BE2C (cell line): ENCODE measurements at regions not wholly inside any gene's neighbourhood (a gene's known extent, or its start where the extent isn't known, plus 50 kb on each side); places are given as distances from the start of the nearest gene placed in this dataset.

Experiments
- DNase-seq: peaks from one replicate; pipeline ENCODE4 v3.0.0-alpha.2; 2020
- H3K27me3 ChIP-seq: fragments of 250-450 bp; sonication (Bioruptor Pico); 2 replicates; pipeline ENCODE4 v1.5.1; 2020; ENCODE audit warnings: mild to moderate bottlenecking
- H3K36me3 ChIP-seq: fragments of 250-450 bp; sonication (Bioruptor Pico); 2 replicates; pipeline ENCODE4 v1.5.1; 2020; ENCODE audit warnings: mild to moderate bottlenecking
- H3K4me1 ChIP-seq: fragments of 250-450 bp; sonication (Bioruptor Pico); 2 replicates; pipeline ENCODE4 v1.5.1; 2020
- H3K4me3 ChIP-seq: 2 replicates; pipeline ENCODE4 v1.5.1; 2011; ENCODE audit warnings: low read depth, low read length
- H3K9me3 ChIP-seq: fragments of 250-450 bp; sonication (Bioruptor Pico); 2 replicates; pipeline ENCODE4 v1.5.1; 2020
- TF ChIP-seq, protein P1 (sequence below): IDR thresholded peaks from 2 replicates; pipeline ENCODE4 v1.5.1; 2012; ENCODE audit warnings: mild to moderate bottlenecking, low read depth, low read length

DNA sequence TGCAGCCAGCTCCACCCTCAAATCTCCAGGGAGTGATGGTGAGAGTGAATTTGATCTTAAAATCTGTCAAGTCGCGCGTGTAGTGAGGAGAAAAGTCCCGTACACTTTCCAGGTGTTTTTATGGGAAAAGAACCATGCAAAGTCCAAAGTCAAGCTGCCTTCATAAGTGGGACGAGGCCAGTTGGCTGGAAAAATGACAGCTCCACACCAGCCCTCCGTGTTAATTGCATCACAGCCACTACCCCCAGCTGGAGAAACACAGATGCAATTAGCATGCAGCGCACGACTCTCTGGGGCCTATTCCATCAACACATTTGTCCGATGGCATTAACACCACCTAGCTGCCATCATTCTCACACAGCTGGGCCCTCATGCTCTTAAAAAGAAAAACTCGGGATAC is 68.4 kb downstream of the KLHDC7A start:
- Histone ChIP-seq H3K4me3 (no peak overlapping the region), H3K27me3 (no peaks in the 10 kb centered on the region)
- TF ChIP-seq, protein P1, sequence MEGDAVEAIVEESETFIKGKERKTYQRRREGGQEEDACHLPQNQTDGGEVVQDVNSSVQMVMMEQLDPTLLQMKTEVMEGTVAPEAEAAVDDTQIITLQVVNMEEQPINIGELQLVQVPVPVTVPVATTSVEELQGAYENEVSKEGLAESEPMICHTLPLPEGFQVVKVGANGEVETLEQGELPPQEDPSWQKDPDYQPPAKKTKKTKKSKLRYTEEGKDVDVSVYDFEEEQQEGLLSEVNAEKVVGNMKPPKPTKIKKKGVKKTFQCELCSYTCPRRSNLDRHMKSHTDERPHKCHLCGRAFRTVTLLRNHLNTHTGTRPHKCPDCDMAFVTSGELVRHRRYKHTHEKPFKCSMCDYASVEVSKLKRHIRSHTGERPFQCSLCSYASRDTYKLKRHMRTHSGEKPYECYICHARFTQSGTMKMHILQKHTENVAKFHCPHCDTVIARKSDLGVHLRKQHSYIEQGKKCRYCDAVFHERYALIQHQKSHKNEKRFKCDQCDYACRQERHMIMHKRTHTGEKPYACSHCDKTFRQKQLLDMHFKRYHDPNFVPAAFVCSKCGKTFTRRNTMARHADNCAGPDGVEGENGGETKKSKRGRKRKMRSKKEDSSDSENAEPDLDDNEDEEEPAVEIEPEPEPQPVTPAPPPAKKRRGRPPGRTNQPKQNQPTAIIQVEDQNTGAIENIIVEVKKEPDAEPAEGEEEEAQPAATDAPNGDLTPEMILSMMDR: no peak

DNA sequence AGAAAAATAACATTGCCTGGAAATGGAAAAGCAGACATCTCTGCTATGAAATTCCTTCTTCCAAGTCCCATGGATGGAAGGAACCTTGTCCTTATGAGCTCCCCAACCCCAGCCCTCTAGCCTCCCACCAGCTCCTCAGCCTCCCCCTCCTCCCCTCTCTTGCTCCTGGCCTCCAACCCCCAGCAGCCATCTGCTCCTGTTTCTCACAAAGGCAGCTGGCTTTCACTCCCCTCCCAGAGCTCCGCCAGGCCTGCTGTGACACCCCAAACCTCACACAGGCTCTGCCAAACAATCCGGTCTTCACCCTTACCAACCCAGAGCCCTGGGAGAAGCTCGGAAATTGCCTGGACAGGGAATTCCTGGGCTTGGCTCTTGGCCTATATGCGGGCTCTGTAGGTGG is 69.2 kb downstream of the KLHDC7A start:
- TF ChIP-seq, protein P1: no peak
- no peaks in the 10 kb centered on the region for H3K9me3 ChIP-seq
- H3K27me3 ChIP-seq: no peaks in the 10 kb centered on the region
- no peaks in the 10 kb centered on the region for H3K4me1 ChIP-seq
- no peak for DNase-seq
- H3K36me3 ChIP-seq: no peaks in the 10 kb centered on the region
- H3K4me3 ChIP-seq: no peak overlapping the region

More for the DNA sequence above, 68.4 kb downstream of the KLHDC7A start:
- DNase-seq: no peak
- H3K4me1 ChIP-seq: no peaks in the 10 kb centered on the region
- no peaks in the 10 kb centered on the region for H3K9me3 ChIP-seq
- H3K36me3 ChIP-seq: no peaks in the 10 kb centered on the region

DNA sequence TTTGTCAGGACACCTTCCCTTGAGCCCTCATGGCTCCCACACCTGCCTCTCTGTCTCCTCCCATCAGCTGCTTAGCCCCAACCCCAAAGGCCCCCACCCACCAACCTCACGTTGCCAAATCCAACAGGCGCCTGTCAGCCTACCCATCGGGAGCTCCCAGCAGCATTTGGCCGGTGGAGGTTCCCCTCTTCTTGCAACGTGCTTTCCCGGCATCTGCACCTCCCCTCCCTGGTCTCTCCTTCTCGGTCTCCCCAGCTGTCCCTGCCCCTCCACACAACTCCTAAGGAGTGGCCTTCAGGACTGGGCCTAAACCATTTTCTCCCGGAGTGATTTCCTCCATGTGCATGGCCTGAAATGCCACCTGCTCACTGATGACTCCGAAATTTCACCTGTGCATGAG is 71.9 kb downstream of the KLHDC7A start:
- TF ChIP-seq, protein P1: no peak
- H3K4me3 ChIP-seq: no peak overlapping the region
- no peaks in the 10 kb centered on the region for H3K4me1 ChIP-seq
- no peaks in the 10 kb centered on the region for H3K36me3 ChIP-seq
- H3K27me3 ChIP-seq: no peaks in the 10 kb centered on the region
- no peaks in the 10 kb centered on the region for H3K9me3 ChIP-seq
- no peak for DNase-seq

DNA sequence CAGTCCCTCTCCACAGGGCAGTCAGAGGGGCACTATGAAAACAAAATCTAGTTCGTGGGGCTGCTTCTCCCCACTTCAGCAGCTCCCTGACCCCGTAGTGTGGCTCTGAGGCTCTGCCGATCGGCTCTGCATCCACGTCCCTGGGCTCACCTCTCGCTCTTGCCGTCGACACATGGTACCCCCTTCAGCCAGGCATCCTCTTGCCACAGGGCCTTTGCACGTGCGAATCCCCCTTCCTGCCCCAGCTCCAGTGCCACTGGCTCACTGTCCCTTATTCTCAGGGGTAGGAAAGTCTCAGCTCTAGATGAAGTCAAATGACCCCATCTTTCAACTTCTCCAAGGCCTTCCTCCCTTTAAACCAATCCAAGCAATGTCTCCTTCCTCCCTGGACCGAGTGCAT is 72.7 kb downstream of the KLHDC7A start:
- TF ChIP-seq, protein P1: no peak
- DNase-seq: no peak
- no peaks in the 10 kb centered on the region for H3K9me3 ChIP-seq
- no peaks in the 10 kb centered on the region for H3K4me1 ChIP-seq
- no peak overlapping the region for H3K4me3 ChIP-seq
- H3K36me3 ChIP-seq: no peaks in the 10 kb centered on the region
- no peaks in the 10 kb centered on the region for H3K27me3 ChIP-seq

- Histone ChIP-seq H3K27me3 (no peaks in the 10 kb centered on the region), H3K36me3 (no peaks in the 10 kb centered on the region), H3K4me1 (no peaks in the 10 kb centered on the region), H3K4me3 (no peak overlapping the region), H3K9me3 (no peaks in the 10 kb centered on the region)
- DNase-seq: no peak
- TF ChIP-seq, protein P1: no peak
Observed at GRCh38 chr1:18554099-18554498, 73.4 kb downstream of the KLHDC7A start.

DNA sequence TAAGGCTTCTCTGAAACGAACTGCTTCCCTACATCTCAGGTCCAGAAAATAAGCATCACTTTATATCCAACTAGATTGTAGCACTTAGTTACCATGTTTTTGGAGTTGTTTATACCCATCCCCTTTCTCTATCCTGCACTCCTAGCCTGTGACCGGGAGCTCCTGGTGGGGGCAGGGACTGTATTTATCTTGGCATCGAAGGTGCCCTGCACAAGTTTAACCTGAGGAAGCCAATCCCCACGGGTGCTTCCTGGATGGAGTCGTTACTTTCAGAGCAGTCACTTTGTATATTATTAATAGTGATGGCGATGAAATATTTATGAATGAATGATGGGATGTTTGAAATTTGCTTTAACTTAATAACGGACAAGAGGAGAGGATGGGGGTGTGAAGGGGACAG is 73.9 kb downstream of the KLHDC7A start:
- no peaks in the 10 kb centered on the region for H3K27me3 ChIP-seq
- no peak for DNase-seq

More for the DNA sequence above, 73.9 kb downstream of the KLHDC7A start:
- TF ChIP-seq, protein P1: no peak
- Histone ChIP-seq H3K4me3 (no peak overlapping the region), H3K9me3 (no peaks in the 10 kb centered on the region), H3K4me1 (no peaks in the 10 kb centered on the region), H3K36me3 (no peaks in the 10 kb centered on the region)
